NCI-H1417 (cell line): ENCODE measurements at regions not wholly inside any gene's neighbourhood (a gene's known extent, or its start where the extent isn't known, plus 50 kb on each side); places are given as distances from the start of the nearest gene placed in this dataset.

ENCODE experiments used
- DNase-seq, 3 experiments: peaks; one replicate each; lab custom pipeline; 2025; lab: John Stamatoyannopoulos, UW

- DNase-seq = no peak
Observed at GRCh38 chr2:150705357-150705756, 217.9 kb upstream of the RND3 start.

- no peak for DNase-seq
Observed at GRCh38 chr2:150702791-150703190, 215.3 kb upstream of the RND3 start.

GRCh38 chr2:150700666-150701580 is 213.5 kb upstream of the RND3 start:
- DNase-seq = no peak

- no peak for DNase-seq
Observed at GRCh38 chr2:150699218-150699617, 211.8 kb upstream of the RND3 start.

GRCh38 chr2:150698016-150698661 is 210.7 kb upstream of the RND3 start:
- no peak for DNase-seq

- no peak for DNase-seq
Observed at GRCh38 chr2:150697596-150697995, 210.1 kb upstream of the RND3 start.

- no peak for DNase-seq
Observed at GRCh38 chr2:150695451-150696135, 208.1 kb upstream of the RND3 start.

- DNase-seq = no peak
Observed at GRCh38 chr2:150693556-150693955, 206.1 kb upstream of the RND3 start.

GRCh38 chr2:150690870-150691269 is 203.4 kb upstream of the RND3 start:
- DNase-seq = no peak

- DNase-seq = no peak
Observed at GRCh38 chr2:150690261-150690660, 202.8 kb upstream of the RND3 start.

GRCh38 chr2:150689590-150689989 is 202.1 kb upstream of the RND3 start:
- DNase-seq = no peak

GRCh38 chr2:150688016-150688415 is 200.5 kb upstream of the RND3 start:
- no peak for DNase-seq

GRCh38 chr2:150686391-150686790 is 198.9 kb upstream of the RND3 start:
- DNase-seq = no peak

- no peak for DNase-seq
Observed at GRCh38 chr2:150681120-150681804, 193.8 kb upstream of the RND3 start.

- no peak for DNase-seq
Observed at GRCh38 chr2:150679456-150680120, 192.1 kb upstream of the RND3 start.

GRCh38 chr2:150677551-150677950 is 190.1 kb upstream of the RND3 start:
- peak in 1 of 3 experiments; percentile 29 for DNase-seq

- no peak for DNase-seq
Observed at GRCh38 chr2:150676747-150677383, 189.4 kb upstream of the RND3 start.

- DNase-seq = no peak
Observed at GRCh38 chr2:150675807-150676206, 188.3 kb upstream of the RND3 start.

GRCh38 chr2:150674283-150674682 is 186.8 kb upstream of the RND3 start:
- no peak for DNase-seq

- DNase-seq = no peak
Observed at GRCh38 chr2:150672311-150672710, 184.8 kb upstream of the RND3 start.

- no peak for DNase-seq
Observed at GRCh38 chr2:150669492-150669891, 182.0 kb upstream of the RND3 start.
